Renal cortex interstitium (tissue), 11 donors: ENCODE measurements at regions not wholly inside any gene's neighbourhood (a gene's known extent, or its start where the extent isn't known, plus 50 kb on each side); places are given as distances from the start of the nearest gene placed in this dataset.

Experiments used
- DNase-seq, 11 donors: peaks; one replicate each; pipeline ENCODE4 v3.0.0-alpha.2; 2013; ENCODE audit warnings: low read depth in 9 of 11, low spot score in 4 of 11; ENCODE audit errors: extremely low read depth in 1 of 11

DNA sequence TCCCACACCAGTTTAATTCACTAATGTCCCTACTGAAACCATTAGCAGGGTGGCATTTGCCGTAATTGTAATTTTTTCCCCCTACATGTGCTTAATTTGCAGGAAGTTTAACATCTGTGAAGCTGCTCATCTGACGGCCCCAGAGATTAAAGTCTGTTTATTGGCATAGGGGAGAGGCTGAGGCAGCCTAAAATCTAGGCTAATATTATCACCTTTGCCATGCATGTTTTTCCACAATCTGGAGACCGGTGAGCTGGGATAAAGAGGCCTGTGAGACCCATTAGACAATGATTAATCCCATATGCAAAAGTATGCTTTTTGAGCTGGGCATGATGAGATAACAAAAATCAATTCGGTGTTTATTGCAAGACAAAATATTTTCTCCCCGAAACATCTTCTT lies 561.2 kb upstream of the ALCAM start:
- no peak for DNase-seq

- no peak for DNase-seq
Observed at GRCh38 chr3:104810896-104811295, 555.8 kb upstream of the ALCAM start.

DNA sequence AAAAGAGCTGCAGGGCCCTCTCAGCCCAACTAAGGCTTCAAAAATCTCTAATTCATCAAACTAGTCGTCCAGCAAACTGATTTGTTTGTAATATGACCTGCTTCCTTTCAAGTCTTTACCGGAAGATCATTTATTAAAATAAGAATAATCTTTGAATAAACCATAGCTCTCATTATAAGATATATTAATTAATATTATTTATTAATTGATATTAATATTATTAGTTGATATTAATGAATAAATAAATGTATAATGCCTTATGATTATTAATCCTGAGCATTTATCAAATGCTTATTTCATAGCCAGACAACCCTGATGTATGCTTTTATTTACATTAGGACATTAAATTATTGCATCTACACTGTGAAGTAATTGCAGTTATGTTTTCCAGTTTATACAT lies 550.7 kb upstream of the ALCAM start:
- DNase-seq = no peak

- DNase-seq = no peak
Observed at GRCh38 chr3:104816716-104817115, 550.0 kb upstream of the ALCAM start.

DNA sequence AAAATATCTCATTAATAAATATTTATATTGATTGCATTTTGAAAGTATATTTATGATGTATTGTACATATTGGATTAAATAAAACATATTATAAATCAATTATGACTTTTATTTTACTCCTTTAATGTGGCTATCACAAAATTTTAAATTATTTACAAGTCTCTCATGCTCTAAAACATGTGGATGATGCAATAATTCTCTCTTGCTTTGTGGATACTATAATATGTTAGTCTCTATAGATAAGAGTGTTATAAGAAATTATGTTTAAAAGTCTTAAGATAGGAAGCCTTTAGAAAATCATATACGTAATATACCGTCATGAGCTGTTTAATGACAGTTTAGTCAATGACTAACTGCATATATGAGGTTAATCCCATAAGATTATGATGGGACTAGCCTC lies 547.4 kb upstream of the ALCAM start:
- DNase-seq = no peak

DNA sequence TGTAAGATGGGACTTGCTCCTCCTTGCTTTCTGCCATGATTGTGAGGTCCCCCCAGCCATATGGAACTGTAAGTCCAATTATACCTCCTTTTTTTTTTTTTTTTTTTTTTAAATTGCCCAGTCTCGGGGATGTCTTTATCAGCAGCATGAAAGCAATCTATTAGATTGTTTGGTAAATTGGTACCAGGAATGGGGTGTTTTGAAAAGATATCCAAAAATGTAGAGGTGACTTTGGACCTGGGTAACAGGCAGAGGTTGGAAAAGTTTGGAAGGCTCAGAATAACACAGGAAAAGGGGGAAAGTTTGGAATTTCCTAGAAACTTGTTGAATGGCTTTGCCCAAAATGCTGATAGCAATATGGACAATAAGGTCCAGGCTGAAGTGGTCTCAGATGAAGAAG lies 545.8 kb upstream of the ALCAM start:
- no peak for DNase-seq

DNA sequence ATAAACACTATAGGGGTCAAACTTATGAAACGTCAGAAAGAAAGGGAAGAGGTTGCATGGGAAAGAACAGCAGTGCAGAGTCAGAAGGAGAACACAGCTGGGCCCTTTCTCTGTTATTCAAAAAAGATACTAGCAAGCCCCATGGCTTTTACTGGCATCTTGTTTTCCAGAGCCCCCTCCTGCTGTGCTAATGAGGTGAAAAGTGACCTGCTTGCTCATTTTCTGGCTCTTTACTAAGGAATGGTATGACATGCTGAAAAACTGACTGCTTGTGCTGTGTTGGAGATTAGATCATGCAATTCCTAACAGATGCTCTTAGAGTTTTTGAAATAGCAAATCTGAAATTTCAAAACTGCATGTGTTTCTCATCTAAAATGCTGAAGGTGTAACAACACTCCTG lies 541.6 kb upstream of the ALCAM start:
- no peak for DNase-seq

GRCh38 chr3:104831071-104831470 lies 535.6 kb upstream of the ALCAM start:
- no peak for DNase-seq

GRCh38 chr3:104832530-104832929 lies 534.2 kb upstream of the ALCAM start:
- DNase-seq = no peak

- DNase-seq = no peak
Observed at GRCh38 chr3:104835376-104835775, 531.3 kb upstream of the ALCAM start.

- DNase-seq = no peak
Observed at GRCh38 chr3:104846270-104846669, 520.4 kb upstream of the ALCAM start.

DNA sequence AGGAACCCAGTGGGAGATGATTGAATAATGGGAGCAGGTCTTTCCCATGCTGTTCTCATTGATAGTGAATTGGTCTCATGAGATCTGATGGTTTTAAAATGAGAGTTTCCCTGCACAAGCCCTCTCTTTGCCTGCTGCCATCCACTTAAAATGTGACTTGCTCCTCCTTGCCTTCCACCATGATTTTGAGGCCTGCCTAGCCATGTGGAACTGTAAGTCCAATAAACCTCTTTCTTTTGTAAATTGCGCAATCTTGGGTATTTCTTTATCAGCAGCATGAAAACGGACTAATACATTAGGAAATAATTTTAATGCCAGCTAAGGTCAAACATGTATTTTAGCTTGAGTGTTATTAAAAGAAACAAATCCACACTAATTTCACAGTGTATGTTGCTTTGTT lies 517.6 kb upstream of the ALCAM start:
- DNase-seq = no peak

DNA sequence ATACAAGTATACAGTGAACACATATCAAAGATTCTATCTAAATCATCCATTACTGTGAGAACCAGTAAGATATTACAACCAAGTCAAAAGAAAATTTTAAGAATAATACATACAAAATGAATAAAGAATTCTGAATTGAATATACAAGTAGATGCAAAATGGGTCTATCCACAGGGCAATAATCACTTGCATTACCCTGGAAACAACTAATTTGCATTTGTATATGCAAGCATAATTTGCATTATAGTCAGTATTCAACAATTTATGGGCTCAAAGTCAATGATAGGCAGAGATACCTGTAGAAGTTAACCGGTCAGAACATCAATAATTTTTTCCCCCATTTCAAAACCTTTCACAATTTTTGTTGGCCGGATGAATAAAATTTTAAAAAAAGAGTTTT lies 512.2 kb upstream of the ALCAM start:
- no peak for DNase-seq

- DNase-seq = no peak
Observed at GRCh38 chr3:104855702-104856101, 511.0 kb upstream of the ALCAM start.

DNA sequence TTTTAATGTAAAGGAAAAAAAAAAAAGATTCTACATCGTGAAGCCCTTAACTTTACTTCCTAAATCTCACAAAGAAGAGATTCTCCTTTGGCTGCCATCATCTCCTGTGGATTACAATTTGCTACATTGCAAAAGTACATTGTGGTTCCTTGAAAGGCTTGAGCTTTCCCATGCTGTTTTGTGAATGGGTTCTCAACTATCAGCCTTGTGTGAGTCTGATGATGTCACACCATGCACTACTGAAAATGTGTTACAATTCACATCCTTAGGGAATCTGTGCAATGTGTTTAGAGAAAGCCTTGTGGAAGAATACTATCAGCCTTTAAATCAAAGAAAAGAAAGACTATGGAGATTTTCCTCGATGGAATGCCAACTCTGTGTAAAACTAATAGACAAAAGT lies 510.0 kb upstream of the ALCAM start:
- DNase-seq = no peak

- no peak for DNase-seq
Observed at GRCh38 chr3:104868291-104868690, 498.4 kb upstream of the ALCAM start.

DNA sequence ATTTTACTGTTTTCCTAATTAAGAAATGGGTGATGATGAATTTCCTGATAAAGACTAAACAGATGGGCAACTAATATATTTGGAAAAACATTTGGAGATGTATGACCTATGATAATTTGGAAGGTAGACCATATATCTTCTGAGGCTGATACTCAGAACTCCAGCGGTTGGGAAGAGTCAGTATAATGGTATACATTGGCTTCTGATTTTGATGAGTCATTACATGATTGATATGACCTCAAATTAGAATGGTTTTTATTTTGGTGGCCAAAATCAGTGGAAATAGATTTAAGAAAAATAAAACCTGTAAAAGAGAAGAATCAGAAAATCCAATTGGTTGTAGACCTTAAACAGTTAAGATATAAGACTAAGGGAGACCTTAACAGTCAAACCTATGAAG lies 496.4 kb upstream of the ALCAM start:
- no peak for DNase-seq

DNA sequence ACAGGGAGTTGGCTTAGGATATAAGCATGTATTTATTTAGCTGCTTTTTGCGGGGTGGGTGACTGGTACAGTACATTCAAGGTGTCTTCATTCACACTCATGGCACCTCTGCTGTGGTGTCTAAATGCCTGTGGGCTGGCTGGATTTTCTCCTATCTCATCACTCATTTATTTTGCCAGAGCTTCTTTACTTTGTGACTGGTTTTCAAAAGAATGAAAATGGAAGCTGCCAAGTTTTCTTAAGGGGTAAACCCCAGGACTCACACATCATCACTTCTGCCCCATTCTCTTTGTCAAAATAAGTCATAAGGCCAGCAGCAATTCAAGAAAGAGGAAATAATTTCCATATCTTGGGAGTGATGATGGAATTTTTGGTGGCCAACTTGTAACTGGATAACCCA lies 493.4 kb upstream of the ALCAM start:
- no peak for DNase-seq

DNA sequence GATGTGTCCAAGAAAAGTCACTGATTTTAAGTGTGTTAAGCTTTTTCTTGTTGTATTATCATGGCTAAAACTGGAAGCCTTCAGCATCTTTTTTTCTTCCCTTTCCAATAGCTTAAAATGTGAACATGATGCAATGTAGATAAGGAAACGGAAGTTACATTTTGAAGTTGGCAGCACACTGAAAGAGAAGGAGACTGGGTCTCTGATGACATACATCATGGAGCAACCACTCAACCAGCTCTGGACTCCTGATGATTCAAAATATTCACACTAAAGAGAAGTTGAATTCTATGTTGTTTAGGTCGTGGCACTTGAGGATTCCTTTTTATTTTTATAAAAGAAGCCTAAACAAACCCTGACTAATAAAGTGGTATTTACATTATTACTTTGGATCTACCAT lies 488.3 kb upstream of the ALCAM start:
- no peak for DNase-seq

- no peak for DNase-seq
Observed at GRCh38 chr3:104879919-104880318, 486.8 kb upstream of the ALCAM start.

- no peak for DNase-seq
Observed at GRCh38 chr3:104885214-104885814, 481.4 kb upstream of the ALCAM start.
